K562 (cell line): ENCODE measurements at regions not wholly inside any gene's neighbourhood (a gene's known extent, or its start where the extent isn't known, plus 50 kb on each side); places are given as distances from the start of the nearest gene placed in this dataset.

Experiments used
- ATAC-seq: fragments of 200-7000 bp; cut with Tn5 transposase; 3 replicates; pipeline ENCODE4 v1.9.1; 2020; ENCODE audit warnings: moderate library complexity
- BruUV-seq: library from RNA; stranded (reverse); fragments of 400-500 nt; replicated peaks from 2 replicates; lab custom pipeline; 2021; lab: Mats Ljungman, UMichigan
- CTCF ChIA-PET: fragments of 300-600 bp; formaldehyde crosslinking; extraction: SDS; loops from one replicate; lab custom pipeline; 2021; ENCODE audit warnings: low intra/inter-chr PET ratio; lab: Yijun Ruan, JAX
- POLR2A ChIA-PET: fragments of 300-600, 350-650 bp; sonication (Branson Sonifier 250); formaldehyde crosslinking; extraction: SDS; loops from one replicate; lab custom pipeline; 2021; ENCODE audit warnings: antibody characterized with exemption, inconsistent platforms; lab: Yijun Ruan, JAX
- DNase-seq, 4 experiments: peaks; one replicate each; pipeline versions ENCODE4 v3.0.0 to v3.0.0-alpha.2; 2011 to 2018; ENCODE audit warnings: low spot score in 3 of 4, mixed read lengths in 3 of 4; ENCODE audit errors: extremely low read depth in 1 of 4
- FAIRE-seq: peaks from 2 replicates; lab custom pipeline; 2011; peaks lifted over from hg19 to GRCh38; lab: Jason Lieb, UNC
- H2AFZ ChIP-seq: 2 replicates; pipeline ENCODE4 v1.6.0; 2011; ENCODE audit warnings: low read depth, low read length, control low read depth, inconsistent platforms
- H3K27ac ChIP-seq: fragments of 200-600 bp; 3 replicates; pipeline ENCODE4 v1.8.0; 2011; ENCODE audit warnings: low read depth, mild to moderate bottlenecking, control low read depth, inconsistent platforms, low read length, moderate library complexity, mixed read lengths; ENCODE audit errors: extremely low read depth
- H3K27me3 ChIP-seq, 2 experiments: fragments of 300-600 bp in 1 of 2; 2 replicates in 1 of 2; 3 replicates in 1 of 2; pipeline versions ENCODE4 v1.6.0 to v1.8.0; 2011; ENCODE audit warnings: inconsistent platforms in 2 of 2, low read length in 2 of 2, mild to moderate bottlenecking in 1 of 2, mixed read lengths in 1 of 2, moderate library complexity in 1 of 2; ENCODE audit not compliant: control insufficient read depth in 2 of 2, insufficient read depth in 2 of 2
- H3K36me3 ChIP-seq: fragments of 300-600 bp; 3 replicates; pipeline ENCODE4 v1.8.0; 2011; ENCODE audit warnings: mild to moderate bottlenecking, low read length, inconsistent platforms; ENCODE audit not compliant: control insufficient read depth, insufficient read depth
- H3K4me1 ChIP-seq, 2 experiments: fragments of 200-600 bp in 1 of 2; replicated peaks in 1 of 2; 2 replicates in 1 of 2; 3 replicates in 1 of 2; pipeline versions ENCODE4 v1.5.1 to v1.8.0; 2011; ENCODE audit warnings: inconsistent platforms in 2 of 2, low read length in 2 of 2, mild to moderate bottlenecking in 1 of 2, mixed read lengths in 1 of 2, moderate library complexity in 1 of 2; ENCODE audit not compliant: control insufficient read depth in 2 of 2, insufficient read depth in 2 of 2
- H3K4me2 ChIP-seq: 2 replicates; pipeline ENCODE4 v1.6.1; 2011; ENCODE audit warnings: low read length, control low read depth, inconsistent platforms, mixed read lengths; ENCODE audit not compliant: insufficient read depth
- H3K4me3 ChIP-seq: fragments of 200-600 bp; sonication (generic), shearing (Covaris generic); 2 replicates; pipeline ENCODE4 v1.5.1; 2016; ENCODE audit warnings: control low read depth, inconsistent platforms
- H3K79me2 ChIP-seq: fragments of 200-600 bp; 3 replicates; pipeline ENCODE4 v1.8.0; 2011; ENCODE audit warnings: low read length, inconsistent platforms; ENCODE audit not compliant: control insufficient read depth, insufficient read depth
- H3K9ac ChIP-seq, 2 experiments: 2 replicates each; pipeline versions ENCODE4 v1.6.0 to v1.6.1; 2011; ENCODE audit warnings: low read depth in 2 of 2, low read length in 2 of 2, control low read depth in 1 of 2, inconsistent platforms in 1 of 2, mild to moderate bottlenecking in 1 of 2, mixed read lengths in 1 of 2; ENCODE audit not compliant: insufficient read depth in 1 of 2
- H3K9me1 ChIP-seq: one replicate; pipeline ENCODE4 v1.6.0; 2011; ENCODE audit warnings: inconsistent platforms, mild to moderate bottlenecking, low read length, moderate library complexity; ENCODE audit not compliant: control insufficient read depth, insufficient read depth
- H3K9me3 ChIP-seq: replicated peaks from 2 replicates; pipeline ENCODE4 v1.5.1; 2011; ENCODE audit warnings: low read depth, low read length, inconsistent platforms; ENCODE audit not compliant: control insufficient read depth, insufficient read depth
- H4K20me1 ChIP-seq: replicated peaks from 2 replicates; pipeline ENCODE4 v1.6.1; 2011; ENCODE audit warnings: low read length, inconsistent platforms, mixed read lengths; ENCODE audit not compliant: control insufficient read depth, insufficient read depth
- GABPB1 ChIP-seq: sonication (generic); formaldehyde crosslinking; IDR thresholded peaks from 2 replicates; pipeline ENCODE4 v1.8.0; 2022; ENCODE audit warnings: mild to moderate bottlenecking, missing genetic modification reagents
- HDAC2 ChIP-seq: fragments of 450-650 bp; IDR thresholded peaks from 2 replicates; pipeline ENCODE4 v1.6.1; 2016; ENCODE audit warnings: mild to moderate bottlenecking
- PHF8 ChIP-seq: fragments of 200-600 bp; sonication (generic); IDR thresholded peaks from 2 replicates; pipeline ENCODE4 v1.6.1; 2012; ENCODE audit warnings: mixed run types, mild to moderate bottlenecking, inconsistent platforms, low read length, moderate library complexity, borderline replicate concordance
- RBM34 ChIP-seq: fragments of 200-400 bp; formaldehyde crosslinking; IDR thresholded peaks from 2 replicates; pipeline ENCODE4 v1.6.1; 2018; ENCODE audit warnings: low read length, borderline replicate concordance; ENCODE audit not compliant: insufficient read depth
- ZNF133 ChIP-seq: fragments of 250-450 bp; sonication (Bioruptor Pico); IDR thresholded peaks from 2 replicates; pipeline ENCODE4 v1.4.0; 2020; ENCODE audit warnings: mild to moderate bottlenecking
- WGBS: fragments of 100-300 bp; shearing (Covaris generic); methylation state at CpG from one replicate; pipeline ENCODE4 v1.1.6; 2016; ENCODE audit warnings: low coverage, mixed read lengths; ENCODE audit not compliant: insufficient coverage; ENCODE audit errors: missing lambda C conversion rate; 5-methylcytosine and 5-hydroxymethylcytosine counted together
- in situ Hi-C: fragments of 300-500 bp; cut with MboI; formaldehyde crosslinking; loops from 4 replicates; pipeline ENCODE4 v1.15.0; 2018; ENCODE audit warnings: inconsistent platforms, mixed read lengths
- intact Hi-C: fragments of 100-400 bp; cut with micrococcal nuclease; formaldehyde crosslinking; loops from 2 replicates; pipeline ENCODE4 v1.14.2; 2022
- TF ChIP-seq, protein P1 (sequence below): IDR thresholded peaks from 2 replicates; pipeline ENCODE4 v1.6.1; 2011; ENCODE audit warnings: borderline replicate concordance, low read depth, mild to moderate bottlenecking, moderate library complexity, low read length; ENCODE audit not compliant: insufficient read depth, poor library complexity, severe bottlenecking

GRCh38 chr19:31595521-31595920, 246.3 kb upstream of the TSHZ3 start (continued):
- TF ChIP-seq, protein P1, sequence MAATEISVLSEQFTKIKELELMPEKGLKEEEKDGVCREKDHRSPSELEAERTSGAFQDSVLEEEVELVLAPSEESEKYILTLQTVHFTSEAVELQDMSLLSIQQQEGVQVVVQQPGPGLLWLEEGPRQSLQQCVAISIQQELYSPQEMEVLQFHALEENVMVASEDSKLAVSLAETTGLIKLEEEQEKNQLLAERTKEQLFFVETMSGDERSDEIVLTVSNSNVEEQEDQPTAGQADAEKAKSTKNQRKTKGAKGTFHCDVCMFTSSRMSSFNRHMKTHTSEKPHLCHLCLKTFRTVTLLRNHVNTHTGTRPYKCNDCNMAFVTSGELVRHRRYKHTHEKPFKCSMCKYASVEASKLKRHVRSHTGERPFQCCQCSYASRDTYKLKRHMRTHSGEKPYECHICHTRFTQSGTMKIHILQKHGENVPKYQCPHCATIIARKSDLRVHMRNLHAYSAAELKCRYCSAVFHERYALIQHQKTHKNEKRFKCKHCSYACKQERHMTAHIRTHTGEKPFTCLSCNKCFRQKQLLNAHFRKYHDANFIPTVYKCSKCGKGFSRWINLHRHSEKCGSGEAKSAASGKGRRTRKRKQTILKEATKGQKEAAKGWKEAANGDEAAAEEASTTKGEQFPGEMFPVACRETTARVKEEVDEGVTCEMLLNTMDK = no peak
- TF ChIP-seq RBM34 = no peak
- no peak for TF ChIP-seq ZNF133 (CRISPR knock-in tag)
- no peak for TF ChIP-seq HDAC2
- TF ChIP-seq, all 486 proteins: peak for 0

GRCh38 chr19:31596751-31597150, 247.5 kb upstream of the TSHZ3 start:
- ChIA-PET CTCF (no interaction called here), POLR2A (no interaction called here)
- Histone ChIP-seq H3K9me3 (no peaks in the 10 kb centered on the region), H3K9ac (no peak overlapping the region), H2AFZ (no peak overlapping the region), H3K79me2 (no peaks in the 10 kb centered on the region), H3K36me3 (no peaks in the 10 kb centered on the region), H3K4me2 (no peak overlapping the region), H3K27ac (no peak overlapping the region), H3K27me3 (peaks cover 0 to 11% of the 10 kb centered on the region in 2 experiments; a peak in 1 of 5 replicates), H3K4me3 (no peak overlapping the region), H3K4me1 (no peaks in the 10 kb centered on the region), H4K20me1 (no peaks in the 10 kb centered on the region), H3K9me1 (no peaks in the 10 kb centered on the region)
- BruUV-seq = no TSS peak
- no peak for TF ChIP-seq PHF8
- TF ChIP-seq GABPB1 (CRISPR knock-in tag) = no peak
- intact Hi-C loops (no loop called here), in situ Hi-C loops (no loop called here)
- FAIRE-seq (no peak), ATAC-seq (no peak), DNase-seq (no peak)
- 0% methylated on average over 8 of the region's 8 CpGs for WGBS
